Left ventricle myocardium inferior (tissue), 1 donor: ENCODE measurements at regions not wholly inside any gene's neighbourhood (a gene's known extent, or its start where the extent isn't known, plus 50 kb on each side); places are given as distances from the start of the nearest gene placed in this dataset.

Experiments used
- DNase-seq: peaks from one replicate; pipeline ENCODE4 v3.0.0-alpha.2; 2020
- H3K27ac ChIP-seq: fragments of 200-600 bp; replicated peaks from 2 replicates; pipeline ENCODE4 v1.8.0; 2021
- H3K27me3 ChIP-seq: fragments of 200-600 bp; 2 replicates; pipeline ENCODE4 v1.8.0; 2021; ENCODE audit warnings: low read depth
- H3K36me3 ChIP-seq: fragments of 200-600 bp; 2 replicates; pipeline ENCODE4 v1.8.0; 2021
- H3K4me1 ChIP-seq: fragments of 200-600 bp; 2 replicates; pipeline ENCODE4 v1.8.0; 2021
- H3K4me3 ChIP-seq: fragments of 200-600 bp; 2 replicates; pipeline ENCODE4 v1.8.0; 2021; ENCODE audit warnings: mild to moderate bottlenecking, moderate library complexity
- H3K9me3 ChIP-seq: fragments of 200-600 bp; replicated peaks from 2 replicates; pipeline ENCODE4 v1.8.0; 2021
- intact Hi-C: fragments of 100-400 bp; cut with micrococcal nuclease; formaldehyde crosslinking; loops from one replicate; pipeline ENCODE4 v1.11.0; 2022
- TF ChIP-seq, protein P1 (sequence below): fragments of 200-600 bp; IDR thresholded peaks from 2 replicates; pipeline ENCODE4 v1.8.0; 2021; ENCODE audit warnings: antibody characterized with exemption, mild to moderate bottlenecking, borderline replicate concordance
- donor health status: DM: no; HTN: yes; CAD: no; lungs with severe emphysema.

DNA sequence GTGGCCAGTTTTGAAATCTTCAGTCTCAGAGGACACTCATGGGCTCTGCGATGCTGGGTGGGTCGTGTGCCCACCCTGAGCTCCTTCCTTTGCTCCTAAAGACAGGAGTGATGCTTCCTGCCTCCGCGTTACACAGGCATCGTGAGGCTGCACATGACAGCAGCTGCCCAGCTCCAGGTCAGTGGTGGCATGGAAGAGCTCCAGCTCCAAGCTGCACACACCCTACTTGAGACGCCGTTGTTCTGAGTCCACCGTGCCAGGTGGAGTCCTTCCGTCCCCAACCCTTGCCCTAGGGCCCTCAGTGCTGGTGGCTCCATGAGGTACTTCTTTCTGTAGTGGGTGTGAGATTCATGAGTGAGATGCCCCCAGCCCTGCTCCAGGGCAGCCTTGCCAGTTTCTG is 794.1 kb downstream of the BRD1 start:
- TF ChIP-seq, protein P1, sequence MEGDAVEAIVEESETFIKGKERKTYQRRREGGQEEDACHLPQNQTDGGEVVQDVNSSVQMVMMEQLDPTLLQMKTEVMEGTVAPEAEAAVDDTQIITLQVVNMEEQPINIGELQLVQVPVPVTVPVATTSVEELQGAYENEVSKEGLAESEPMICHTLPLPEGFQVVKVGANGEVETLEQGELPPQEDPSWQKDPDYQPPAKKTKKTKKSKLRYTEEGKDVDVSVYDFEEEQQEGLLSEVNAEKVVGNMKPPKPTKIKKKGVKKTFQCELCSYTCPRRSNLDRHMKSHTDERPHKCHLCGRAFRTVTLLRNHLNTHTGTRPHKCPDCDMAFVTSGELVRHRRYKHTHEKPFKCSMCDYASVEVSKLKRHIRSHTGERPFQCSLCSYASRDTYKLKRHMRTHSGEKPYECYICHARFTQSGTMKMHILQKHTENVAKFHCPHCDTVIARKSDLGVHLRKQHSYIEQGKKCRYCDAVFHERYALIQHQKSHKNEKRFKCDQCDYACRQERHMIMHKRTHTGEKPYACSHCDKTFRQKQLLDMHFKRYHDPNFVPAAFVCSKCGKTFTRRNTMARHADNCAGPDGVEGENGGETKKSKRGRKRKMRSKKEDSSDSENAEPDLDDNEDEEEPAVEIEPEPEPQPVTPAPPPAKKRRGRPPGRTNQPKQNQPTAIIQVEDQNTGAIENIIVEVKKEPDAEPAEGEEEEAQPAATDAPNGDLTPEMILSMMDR = no peak
- Histone ChIP-seq H3K9me3 (no peaks in the 10 kb centered on the region), H3K4me3 (no peak overlapping the region), H3K4me1 (no peaks in the 10 kb centered on the region), H3K27ac (no peak overlapping the region), H3K27me3 (peaks cover 62% of the 10 kb centered on the region), H3K36me3 (no peaks in the 10 kb centered on the region)
- no peak for DNase-seq
- intact Hi-C loops = no loop called here

DNA sequence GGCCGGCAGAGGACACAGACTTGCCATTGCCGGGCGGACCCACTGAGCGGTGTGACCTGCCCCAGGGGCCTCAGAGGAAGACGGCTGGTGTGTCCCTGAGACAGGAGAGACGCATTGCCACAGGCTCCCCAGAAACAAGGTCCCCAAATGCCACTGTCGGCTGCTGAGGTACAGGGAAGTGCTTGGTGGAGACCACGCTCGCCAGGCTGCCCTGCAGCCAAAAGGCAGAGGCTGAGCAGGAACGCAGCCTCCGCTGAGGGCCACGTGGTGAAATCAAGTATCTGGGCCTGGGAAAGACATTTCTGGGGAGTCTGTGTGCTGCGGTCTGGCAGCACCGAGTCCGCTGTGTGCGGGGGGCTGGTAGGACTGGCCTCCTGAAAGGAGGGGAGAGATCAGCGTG is 794.9 kb downstream of the BRD1 start:
- no peaks in the 10 kb centered on the region for H3K9me3 ChIP-seq
- no peak for DNase-seq
- no peak overlapping the region for H3K4me3 ChIP-seq
- H3K4me1 ChIP-seq = no peaks in the 10 kb centered on the region
- TF ChIP-seq, protein P1 = no peak
- no peaks in the 10 kb centered on the region for H3K36me3 ChIP-seq
- intact Hi-C loops = no loop called here
- no peak overlapping the region for H3K27ac ChIP-seq
- H3K27me3 ChIP-seq = peaks cover 70% of the 10 kb centered on the region

DNA sequence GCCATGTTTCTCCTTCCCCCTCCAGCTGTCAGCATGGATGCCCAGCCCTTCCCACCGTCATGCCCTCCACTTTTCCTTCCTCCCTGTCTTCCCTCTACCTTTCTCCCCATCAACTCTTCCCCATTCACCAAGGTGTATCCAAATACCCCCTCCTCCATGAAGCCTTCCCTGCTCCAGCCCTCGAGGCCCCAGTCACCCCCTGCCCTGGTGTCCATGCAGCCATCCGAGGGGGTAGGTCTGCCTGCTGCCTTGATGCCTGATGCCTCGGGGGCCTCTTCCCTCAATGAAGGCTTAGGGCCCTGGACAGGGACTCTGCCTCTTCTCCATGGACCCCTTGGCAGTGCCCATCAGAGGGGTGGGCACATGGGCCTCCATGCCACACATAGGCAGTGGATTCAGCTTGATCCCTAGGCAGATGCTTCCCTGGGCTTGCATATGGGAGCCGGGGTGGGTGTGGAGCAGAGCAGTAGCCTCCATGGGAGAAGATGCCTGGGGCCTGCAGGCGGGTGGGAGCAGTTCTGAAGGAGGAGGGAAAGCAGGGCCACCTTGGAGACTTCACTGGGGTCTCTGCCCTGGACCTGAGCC is 795.8 kb downstream of the BRD1 start:
- intact Hi-C loops = no loop called here
- TF ChIP-seq, protein P1 = no peak
- Histone ChIP-seq H3K27me3 (peaks cover 79% of the 10 kb centered on the region), H3K27ac (no peak overlapping the region), H3K4me1 (no peaks in the 10 kb centered on the region), H3K9me3 (no peaks in the 10 kb centered on the region), H3K4me3 (no peak overlapping the region), H3K36me3 (no peaks in the 10 kb centered on the region)
- DNase-seq = no peak

DNA sequence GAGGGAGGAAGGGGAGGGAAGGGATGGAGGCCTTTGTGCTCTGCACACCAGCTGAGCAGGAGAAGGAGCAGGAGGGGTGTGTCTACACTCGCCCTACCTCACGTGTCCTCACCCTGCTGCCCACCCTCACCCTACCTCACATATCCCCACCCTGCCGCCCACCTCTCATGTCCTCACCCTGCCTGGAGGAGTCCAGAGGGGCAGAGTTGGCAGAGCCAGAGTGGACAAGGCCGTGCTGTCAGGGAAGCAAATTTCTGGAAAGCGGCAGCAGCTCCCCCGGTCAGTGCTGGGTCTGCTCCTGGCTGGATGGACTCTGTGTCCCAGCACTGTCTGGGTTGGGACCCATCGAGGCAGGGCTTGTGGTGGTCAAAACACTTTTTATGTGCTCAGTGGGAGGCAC is 799.6 kb downstream of the BRD1 start:
- DNase-seq = no peak
- no peak overlapping the region for H3K4me3 ChIP-seq
- peaks cover 83% of the 10 kb centered on the region for H3K27me3 ChIP-seq
- H3K27ac ChIP-seq = no peak overlapping the region
- H3K36me3 ChIP-seq = no peaks in the 10 kb centered on the region
- no peaks in the 10 kb centered on the region for H3K4me1 ChIP-seq
- intact Hi-C loops = no loop called here
- H3K9me3 ChIP-seq = no peaks in the 10 kb centered on the region
- TF ChIP-seq, protein P1 = no peak

DNA sequence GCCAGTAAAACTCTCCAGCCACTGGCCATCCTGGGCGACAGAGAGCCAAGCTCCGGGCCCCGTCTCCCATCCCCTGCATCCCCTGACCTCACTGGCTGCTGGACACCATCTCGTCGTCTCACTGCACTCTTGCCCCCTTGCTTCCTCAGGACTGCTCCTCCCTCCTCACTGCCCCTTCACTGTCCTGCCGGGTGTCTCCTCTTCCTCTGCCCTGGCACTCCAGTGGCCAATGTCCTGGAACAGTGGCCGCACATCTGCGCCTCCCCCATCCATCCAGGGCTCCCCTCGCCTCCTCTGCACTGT is 800.4 kb downstream of the BRD1 start:
- intact Hi-C loops = no loop called here
- Histone ChIP-seq H3K27ac (no peak overlapping the region), H3K36me3 (no peaks in the 10 kb centered on the region), H3K4me3 (no peak overlapping the region), H3K4me1 (no peaks in the 10 kb centered on the region), H3K27me3 (peaks cover 81% of the 10 kb centered on the region), H3K9me3 (no peaks in the 10 kb centered on the region)
- DNase-seq = no peak
- TF ChIP-seq, protein P1 = no peak
